DOHH2 (cell line): ENCODE measurements at regions not wholly inside any gene's neighbourhood (a gene's known extent, or its start where the extent isn't known, plus 50 kb on each side); places are given as distances from the start of the nearest gene placed in this dataset.

ENCODE experiments used
- H3F3A ChIP-seq: fragments of 200-600 bp; sonication (generic), shearing (Covaris generic); 2 replicates; pipeline ENCODE4 v1.6.0; 2016; ENCODE audit warnings: antibody characterized with exemption, mild to moderate bottlenecking; ENCODE audit not compliant: control insufficient read depth, insufficient read depth
- H3K27ac ChIP-seq: fragments of 200-600 bp; sonication (generic); 2 replicates; pipeline ENCODE4 v1.5.1; 2014; ENCODE audit warnings: low read depth, mild to moderate bottlenecking, low read length, moderate library complexity
- H3K27me3 ChIP-seq: fragments of 200-600 bp; sonication (generic); 2 replicates; pipeline ENCODE4 v1.6.1; 2014; ENCODE audit warnings: mild to moderate bottlenecking, low read length, mixed read lengths; ENCODE audit not compliant: control insufficient read depth
- H3K36me3 ChIP-seq: fragments of 200-600 bp; sonication (generic); 2 replicates; pipeline ENCODE4 v1.6.1; 2014; ENCODE audit warnings: mild to moderate bottlenecking, low read length, moderate library complexity, mixed read lengths; ENCODE audit not compliant: control insufficient read depth
- H3K4me1 ChIP-seq: fragments of 200-600 bp; sonication (generic); 2 replicates; pipeline ENCODE4 v1.6.1; 2014; ENCODE audit warnings: mild to moderate bottlenecking, low read length, mixed read lengths; ENCODE audit not compliant: control insufficient read depth
- H3K4me2 ChIP-seq: fragments of 200-600 bp; sonication (generic); 2 replicates; pipeline ENCODE4 v1.6.0; 2014; ENCODE audit warnings: mild to moderate bottlenecking, low read length, moderate library complexity
- H3K4me3 ChIP-seq: fragments of 200-600 bp; sonication (generic); 2 replicates; pipeline ENCODE4 v1.5.1; 2014; ENCODE audit warnings: mild to moderate bottlenecking, low read length, mixed read lengths
- H3K79me2 ChIP-seq: fragments of 200-600 bp; sonication (generic); 2 replicates; pipeline ENCODE4 v1.6.1; 2014; ENCODE audit warnings: mild to moderate bottlenecking, low read length, mixed read lengths; ENCODE audit not compliant: control insufficient read depth
- H3K9me2 ChIP-seq: fragments of 200-600 bp; sonication (generic); replicated peaks from 2 replicates; pipeline ENCODE4 v1.6.1; 2014; ENCODE audit warnings: mild to moderate bottlenecking, low read length, mixed read lengths; ENCODE audit not compliant: control insufficient read depth
- H3K9me3 ChIP-seq: fragments of 200-600 bp; sonication (generic); 2 replicates; pipeline ENCODE4 v1.6.1; 2014; ENCODE audit warnings: antibody characterized with exemption, low read length, mixed read lengths; ENCODE audit not compliant: control insufficient read depth, insufficient read depth
- H4K20me1 ChIP-seq: fragments of 200-600 bp; sonication (generic); 2 replicates; pipeline ENCODE4 v1.6.0; 2014; ENCODE audit warnings: low read depth, mild to moderate bottlenecking, antibody characterized with exemption, low read length, moderate library complexity; ENCODE audit not compliant: control insufficient read depth, insufficient read depth
- EZH2phosphoT487 ChIP-seq: fragments of 200-600 bp; sonication (generic); IDR thresholded peaks from 2 replicates; pipeline ENCODE4 v1.6.1; 2017; ENCODE audit warnings: borderline replicate concordance, mild to moderate bottlenecking, antibody characterized with exemption, low read length, moderate library complexity, mixed read lengths
- TF ChIP-seq, protein P1 (sequence below): fragments of 200-600 bp; sonication (generic); IDR thresholded peaks from one replicate; pipeline ENCODE4 v1.5.1; 2014; ENCODE audit warnings: antibody characterized with exemption, mild to moderate bottlenecking, low read depth, low read length; ENCODE audit not compliant: poor library complexity, severe bottlenecking

DNA sequence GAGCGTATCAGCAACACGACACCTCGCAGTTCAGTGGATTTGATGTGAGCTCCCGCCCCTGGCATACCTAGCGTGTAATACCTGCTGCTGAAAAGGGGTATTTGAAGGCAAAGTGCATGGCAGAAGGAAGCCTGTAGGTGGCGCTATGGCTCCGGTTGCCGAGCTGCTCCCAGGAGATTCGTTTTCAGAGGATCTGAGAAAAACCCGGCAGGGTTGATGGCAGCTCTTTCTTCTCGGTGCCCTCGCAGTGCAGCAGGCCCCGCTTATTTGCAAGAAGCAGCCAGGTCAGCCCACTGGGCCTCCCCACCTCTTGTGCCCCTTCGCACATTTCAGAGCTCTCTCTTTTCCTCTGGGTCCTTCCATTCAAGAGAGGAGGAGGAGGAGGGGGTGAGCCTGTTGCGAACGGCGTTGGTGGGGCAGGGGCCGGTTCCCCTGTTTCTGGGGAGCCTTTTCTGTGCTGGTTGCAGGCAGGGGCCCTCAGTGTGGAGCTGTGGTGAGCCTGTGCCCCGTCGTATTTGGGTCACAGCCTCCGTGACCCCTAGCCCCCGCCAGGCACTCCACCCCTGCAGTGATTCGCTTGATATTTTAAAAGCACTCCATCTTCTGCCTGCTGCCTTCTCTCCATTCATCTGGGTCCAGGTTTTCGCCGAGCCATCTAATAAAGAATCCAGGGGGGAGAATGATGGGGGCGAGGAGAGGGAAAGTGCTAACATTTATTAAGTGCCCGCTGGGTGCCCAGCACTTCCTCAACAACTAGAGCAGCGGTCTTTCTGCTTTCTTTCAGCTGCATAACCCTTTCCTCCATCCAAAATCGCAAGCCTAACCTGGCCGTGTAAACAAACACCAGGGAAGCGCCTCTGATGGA, 85.3 kb upstream of the SYT13 start:
- TF ChIP-seq EZH2phosphoT487, result no peak
- TF ChIP-seq, protein P1, sequence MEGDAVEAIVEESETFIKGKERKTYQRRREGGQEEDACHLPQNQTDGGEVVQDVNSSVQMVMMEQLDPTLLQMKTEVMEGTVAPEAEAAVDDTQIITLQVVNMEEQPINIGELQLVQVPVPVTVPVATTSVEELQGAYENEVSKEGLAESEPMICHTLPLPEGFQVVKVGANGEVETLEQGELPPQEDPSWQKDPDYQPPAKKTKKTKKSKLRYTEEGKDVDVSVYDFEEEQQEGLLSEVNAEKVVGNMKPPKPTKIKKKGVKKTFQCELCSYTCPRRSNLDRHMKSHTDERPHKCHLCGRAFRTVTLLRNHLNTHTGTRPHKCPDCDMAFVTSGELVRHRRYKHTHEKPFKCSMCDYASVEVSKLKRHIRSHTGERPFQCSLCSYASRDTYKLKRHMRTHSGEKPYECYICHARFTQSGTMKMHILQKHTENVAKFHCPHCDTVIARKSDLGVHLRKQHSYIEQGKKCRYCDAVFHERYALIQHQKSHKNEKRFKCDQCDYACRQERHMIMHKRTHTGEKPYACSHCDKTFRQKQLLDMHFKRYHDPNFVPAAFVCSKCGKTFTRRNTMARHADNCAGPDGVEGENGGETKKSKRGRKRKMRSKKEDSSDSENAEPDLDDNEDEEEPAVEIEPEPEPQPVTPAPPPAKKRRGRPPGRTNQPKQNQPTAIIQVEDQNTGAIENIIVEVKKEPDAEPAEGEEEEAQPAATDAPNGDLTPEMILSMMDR, result peak; percentile 94
- Histone ChIP-seq H3K4me3 (no peak overlapping the region), H3K4me2 (no peak overlapping the region), H3K9me3 (no peaks in the 10 kb centered on the region), H3K36me3 (no peaks in the 10 kb centered on the region), H4K20me1 (no peaks in the 10 kb centered on the region), H3K4me1 (no peaks in the 10 kb centered on the region), H3F3A (no peaks in the 10 kb centered on the region), H3K9me2 (no peaks in the 10 kb centered on the region), H3K79me2 (no peaks in the 10 kb centered on the region), H3K27ac (no peak overlapping the region), H3K27me3 (peaks cover 26% of the 10 kb centered on the region)

DNA sequence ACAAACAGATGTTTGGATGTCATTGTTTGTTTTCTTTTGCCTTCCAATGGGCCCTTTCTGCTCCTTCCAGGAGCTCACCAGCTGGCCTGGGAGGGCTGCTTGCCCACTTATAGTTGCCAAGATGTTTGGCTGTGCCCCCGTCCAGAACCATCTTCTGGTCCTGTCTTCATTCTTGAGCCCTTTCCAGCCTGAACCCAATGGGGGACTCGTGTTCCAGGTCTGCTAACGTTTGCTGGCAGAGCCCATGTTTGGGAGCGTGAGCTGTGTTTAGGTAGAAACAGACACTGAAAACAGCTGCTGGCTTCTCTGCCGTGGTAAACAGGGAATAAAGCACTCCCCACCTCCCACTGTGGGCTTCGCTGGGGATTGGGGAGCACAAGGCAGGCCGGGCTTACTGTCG, 83.2 kb upstream of the SYT13 start:
- no peaks in the 10 kb centered on the region for H3K79me2 ChIP-seq
- no peak for TF ChIP-seq EZH2phosphoT487
- TF ChIP-seq, protein P1, result no peak
- H3K27me3 ChIP-seq, result peaks cover 20% of the 10 kb centered on the region
- H3F3A ChIP-seq, result no peaks in the 10 kb centered on the region
- H3K9me2 ChIP-seq, result no peaks in the 10 kb centered on the region
- H3K4me2 ChIP-seq, result no peak overlapping the region
- H3K27ac ChIP-seq, result no peak overlapping the region
- no peaks in the 10 kb centered on the region for H3K9me3 ChIP-seq
- no peak overlapping the region for H3K4me3 ChIP-seq
- H3K4me1 ChIP-seq, result no peaks in the 10 kb centered on the region
- H4K20me1 ChIP-seq, result no peaks in the 10 kb centered on the region
- H3K36me3 ChIP-seq, result no peaks in the 10 kb centered on the region

DNA sequence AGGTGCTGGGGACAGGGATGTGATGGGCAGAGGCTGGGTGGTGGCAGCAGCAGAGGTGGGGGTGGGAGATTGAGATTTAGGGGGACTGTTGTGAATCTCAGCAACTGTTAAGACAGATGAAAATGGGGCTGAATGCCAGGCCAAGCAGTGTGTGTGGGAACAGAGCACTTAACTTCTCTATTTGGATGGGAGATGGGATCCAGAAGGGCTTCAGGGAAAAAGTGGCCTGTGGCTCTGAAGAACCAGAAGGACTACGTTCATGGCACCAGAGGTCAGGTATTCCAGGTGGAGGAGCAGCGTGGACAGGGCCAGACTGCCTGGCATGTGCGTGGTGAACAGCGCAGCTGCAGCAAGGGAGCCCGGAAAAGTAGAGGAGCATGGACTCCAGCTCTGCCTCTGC, 82.6 kb upstream of the SYT13 start:
- no peaks in the 10 kb centered on the region for H3F3A ChIP-seq

More for the DNA sequence above, 82.6 kb upstream of the SYT13 start:
- H3K9me2 ChIP-seq, result no peaks in the 10 kb centered on the region
- no peaks in the 10 kb centered on the region for H3K36me3 ChIP-seq
- H3K27me3 ChIP-seq, result peaks cover 22% of the 10 kb centered on the region
- H3K4me1 ChIP-seq, result no peaks in the 10 kb centered on the region
- TF ChIP-seq, protein P1, result no peak
- no peak for TF ChIP-seq EZH2phosphoT487
- H3K4me3 ChIP-seq, result no peak overlapping the region
- H3K27ac ChIP-seq, result no peak overlapping the region
- no peak overlapping the region for H3K4me2 ChIP-seq
- H3K79me2 ChIP-seq, result no peaks in the 10 kb centered on the region
- H4K20me1 ChIP-seq, result no peaks in the 10 kb centered on the region
- H3K9me3 ChIP-seq, result no peaks in the 10 kb centered on the region
